ENCODE measurements at regions not wholly inside any gene's neighbourhood (a gene's known extent, or its start where the extent isn't known, plus 50 kb on each side); places are given as distances from the start of the nearest gene placed in this dataset.

GRCh38 chr5:148952097-148952867, 110.6 kb downstream of the SH3TC2 start:
- no peaks in the 10 kb centered on the region for H3K4me1 ChIP-seq
- WGBS, 2 donors (ENCODE audit: low coverage in 1 of 2), result 63 to 73% methylated on average over 4 to 8 of the region's 8 CpGs

GRCh38 chr5:148953711-148954110, 109.2 kb downstream of the SH3TC2 start:
- no peak overlapping the region for H3K27ac ChIP-seq
- no peak overlapping the region for H3K4me3 ChIP-seq
- no peaks in the 10 kb centered on the region for H3K27me3 ChIP-seq
- DNase-seq, result no peak
- in situ Hi-C loops (cut with MboI; ENCODE audit: low pct_ligation_motif_present in 1 of 4, low pct_unique_long_range_greater_than_20kb in 1 of 4, low sequenced_read_pairs in 3 of 4) (loop anchor here in 1 of 4 donors (25.0 kb wide), 1 partner anchor 141 kb away; no protein-coding TSS in a partner anchor), intact Hi-C loops (cut with DNase I; ENCODE audit: low total_unique reads) (no loop called here)
- no peaks in the 10 kb centered on the region for H3K4me1 ChIP-seq
- H3K9me3 ChIP-seq, result no peaks in the 10 kb centered on the region
- WGBS, 2 donors (ENCODE audit: low coverage in 1 of 2), result 100% methylated on average over 1 of the region's 1 CpG; no CpG with 5 or more reads in 1 of the 2 donors
- TF ChIP-seq POLR2AphosphoS5 (IDR thresholded peaks at IDR 0.05), result no peak
- TF ChIP-seq EP300 (IDR thresholded peaks at IDR 0.05; ENCODE audit: low read depth), result no peak
- no peak for TF ChIP-seq CTCF (IDR thresholded peaks at IDR 0.05)
- H3K36me3 ChIP-seq, result no peaks in the 10 kb centered on the region

More at GRCh38 chr5:148952097-148952867, 110.6 kb downstream of the SH3TC2 start:
- H3K36me3 ChIP-seq, result no peaks in the 10 kb centered on the region
- H3K27me3 ChIP-seq, result no peaks in the 10 kb centered on the region
- TF ChIP-seq EP300 (IDR thresholded peaks at IDR 0.05; ENCODE audit: low read depth), result no peak
- no peak for TF ChIP-seq POLR2AphosphoS5 (IDR thresholded peaks at IDR 0.05)
- TF ChIP-seq POLR2A (IDR thresholded peaks at IDR 0.05), result no peak
- TF ChIP-seq CTCF (IDR thresholded peaks at IDR 0.05), result no peak
- H3K27ac ChIP-seq, result no peak overlapping the region
- intact Hi-C loops (cut with DNase I; ENCODE audit: low total_unique reads) (no loop called here), in situ Hi-C loops (cut with MboI; ENCODE audit: low pct_ligation_motif_present in 1 of 4, low pct_unique_long_range_greater_than_20kb in 1 of 4, low sequenced_read_pairs in 3 of 4) (loop anchor here in 1 of 4 donors (25.0 kb wide), 1 partner anchor 140 kb away; no protein-coding TSS in a partner anchor)
- no peaks in the 10 kb centered on the region for H3K9me3 ChIP-seq
- DNase-seq, result no peak
- H3K4me3 ChIP-seq, result no peak overlapping the region
